GM19438 (cell line): ENCODE measurements at regions not wholly inside any gene's neighbourhood (a gene's known extent, or its start where the extent isn't known, plus 50 kb on each side); places are given as distances from the start of the nearest gene placed in this dataset.
"Not testable (repeated sequence)": the region's sequence is repeated elsewhere in the genome, so short reads cannot be mapped to it uniquely, and the experiment has no call there.

Experiments used
- ATAC-seq: cut with Tn5 transposase; IDR thresholded peaks from one replicate; pipeline ENCODE4 v1.9.1; 2021; ENCODE audit warnings: low read depth; ENCODE audit not compliant: unreplicated experiment

- no peak for ATAC-seq
These were observed 269.0 kb downstream of the GOLGA6L6 start for GRCh38 chr15:20272422-20273184.

DNA sequence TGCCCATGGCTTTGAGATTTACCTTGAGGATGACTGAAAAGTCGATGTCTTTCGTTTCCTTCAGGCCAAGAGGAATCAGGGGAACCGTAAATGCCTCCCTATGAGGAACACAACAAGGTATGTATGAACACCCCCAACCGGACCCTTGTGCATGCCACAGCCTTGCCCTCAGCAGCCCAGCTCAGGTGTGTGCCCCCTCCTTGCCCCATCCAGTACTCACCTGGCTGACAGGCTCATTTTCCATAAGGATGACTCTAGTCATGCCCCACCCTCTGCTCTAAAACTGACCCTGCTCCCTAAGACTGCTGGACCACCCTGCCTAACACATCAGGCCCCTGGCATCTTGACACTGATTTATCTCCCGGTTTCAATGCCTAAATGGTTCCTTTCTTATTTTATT is 270.0 kb downstream of the GOLGA6L6 start:
- ATAC-seq, result no peak

DNA sequence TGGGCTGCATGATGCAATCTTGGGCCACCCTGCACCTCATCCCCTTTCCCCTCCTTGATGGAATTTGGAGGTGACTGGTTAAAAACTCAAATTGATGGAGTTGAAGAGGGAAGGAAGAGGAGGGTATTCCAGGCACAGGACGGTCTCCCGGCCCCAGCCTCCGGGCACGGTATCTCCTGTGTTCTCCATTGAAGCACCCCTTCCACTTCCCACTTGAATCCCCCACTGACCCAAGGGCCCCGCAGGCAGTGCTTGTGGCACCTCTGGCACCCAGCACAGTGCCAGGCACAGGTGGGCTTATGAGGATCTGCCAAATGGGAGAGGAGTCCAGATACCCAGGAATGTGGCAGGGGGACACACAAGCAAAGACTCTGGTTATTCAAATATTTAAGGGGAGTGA is 271.6 kb downstream of the GOLGA6L6 start:
- ATAC-seq, result not testable (repeated sequence)

- ATAC-seq, result not testable (repeated sequence)
These were observed 273.6 kb downstream of the GOLGA6L6 start for GRCh38 chr15:20267996-20268395.

DNA sequence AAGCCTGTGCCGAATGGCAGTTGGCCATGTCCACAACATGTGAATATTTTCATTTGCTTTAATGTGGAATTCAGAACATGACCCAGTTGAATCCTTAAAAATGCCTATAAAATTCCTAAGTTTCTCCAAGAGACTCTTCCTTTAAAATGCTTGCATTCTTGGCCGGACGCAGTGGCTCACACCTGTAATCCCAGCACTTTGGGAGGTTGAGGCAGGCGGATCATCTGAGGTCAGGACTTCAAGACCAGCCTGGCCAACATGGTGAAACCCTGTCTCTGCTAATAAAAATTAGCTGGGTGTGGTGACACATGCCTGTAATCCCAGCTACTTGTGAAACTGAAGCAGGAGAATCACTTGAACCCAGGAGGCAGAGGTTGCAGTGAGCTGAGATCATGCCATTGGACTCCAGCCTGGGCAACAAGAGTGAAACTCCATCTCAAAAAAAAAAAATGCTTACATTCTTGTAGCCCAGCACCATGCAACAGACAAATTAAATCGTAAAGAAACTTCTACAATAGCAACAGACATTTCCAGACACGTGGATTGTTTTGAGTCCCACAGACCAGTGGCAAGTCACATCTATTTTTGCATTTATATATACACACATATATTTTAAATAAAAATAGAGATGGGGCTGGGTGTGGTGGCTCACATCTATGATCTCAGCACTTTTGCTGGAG is 274.4 kb downstream of the GOLGA6L6 start:
- not testable (repeated sequence) for ATAC-seq

DNA sequence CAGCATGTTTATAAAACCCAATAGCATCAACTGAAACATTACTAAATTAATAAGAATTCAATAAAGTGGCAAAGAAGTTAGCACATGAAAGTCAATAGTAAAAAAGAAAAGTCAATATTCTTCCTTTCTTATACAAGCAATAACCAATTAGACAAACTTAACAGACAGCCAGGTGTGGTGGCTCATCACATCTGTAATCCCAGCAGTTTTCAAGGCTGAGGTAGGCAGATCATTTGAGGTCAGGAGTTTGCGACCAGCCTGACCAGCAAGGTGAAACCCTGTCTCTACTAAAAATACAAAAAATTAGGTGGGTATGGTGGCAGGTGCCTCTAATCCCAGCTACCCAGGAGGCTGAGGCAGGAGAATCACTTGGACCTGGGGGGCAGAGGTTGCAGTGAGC is 275.9 kb downstream of the GOLGA6L6 start:
- ATAC-seq, result not testable (repeated sequence)

DNA sequence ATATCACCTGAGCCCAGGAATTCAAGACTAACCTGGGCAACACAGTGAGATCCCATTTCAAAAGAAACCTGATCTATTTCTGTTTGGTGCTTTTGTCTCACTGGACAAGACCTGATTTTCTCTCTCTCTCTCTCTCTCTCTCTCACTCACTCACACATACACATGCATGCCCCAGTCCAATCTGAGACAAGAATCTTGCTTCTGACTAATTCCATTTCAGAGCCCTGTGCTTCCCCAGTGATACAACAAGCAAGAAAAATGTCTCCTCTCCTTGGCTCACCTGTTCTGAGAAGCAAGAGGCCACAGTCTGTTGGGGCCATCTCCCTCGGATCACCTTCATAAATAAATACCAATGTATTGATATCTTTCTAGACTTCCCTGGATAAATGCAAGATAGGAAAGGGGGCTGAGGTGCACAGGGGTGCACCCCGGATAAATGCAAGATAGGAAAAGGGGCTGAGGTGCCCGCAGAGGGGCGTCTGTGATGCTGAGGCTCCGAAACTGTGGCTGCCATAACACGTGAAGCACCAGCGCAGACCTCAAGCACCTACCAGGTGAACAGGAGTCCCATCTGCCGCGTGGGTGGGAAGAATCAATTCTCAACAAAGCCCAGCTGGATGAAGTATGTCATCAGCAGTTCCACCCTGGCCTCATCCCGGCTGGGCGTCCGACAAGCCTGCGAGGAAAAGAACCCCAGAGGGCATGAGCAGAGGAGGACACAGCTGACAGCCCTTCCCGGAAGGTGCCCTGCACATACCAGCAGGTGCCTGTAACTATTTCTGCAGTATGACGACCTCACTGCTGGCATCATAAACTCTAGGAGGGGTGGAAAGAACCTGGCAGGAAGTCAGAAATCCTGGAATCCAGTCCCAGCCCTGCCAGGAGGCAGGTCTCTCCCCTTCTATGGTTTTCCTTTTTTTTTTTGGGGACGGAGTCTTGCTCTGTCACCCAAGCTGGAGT is 280.0 kb downstream of the GOLGA6L6 start:
- ATAC-seq, result not testable (repeated sequence)

DNA sequence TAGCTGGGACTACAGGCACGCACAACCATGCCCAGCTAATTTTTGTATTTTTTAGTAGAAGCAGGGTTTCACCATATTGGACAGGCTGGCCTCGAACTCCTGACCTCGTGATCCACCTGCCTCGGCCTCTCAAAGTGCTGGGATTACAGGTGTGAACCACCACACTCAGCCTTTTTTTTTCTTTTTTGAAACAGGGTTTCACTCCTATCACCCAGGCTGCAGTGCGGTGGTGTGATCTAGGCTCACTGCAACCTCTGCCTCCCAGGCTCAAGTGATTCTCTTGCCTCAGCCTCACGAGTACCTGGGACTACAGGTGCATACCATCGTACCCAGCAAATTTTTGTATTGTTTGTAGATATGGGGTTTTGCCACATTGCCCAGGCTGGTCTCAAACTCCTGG is 280.9 kb downstream of the GOLGA6L6 start:
- ATAC-seq, result not testable (repeated sequence)

- not testable (repeated sequence) for ATAC-seq
These were observed 281.9 kb downstream of the GOLGA6L6 start for GRCh38 chr15:20259559-20260190.

DNA sequence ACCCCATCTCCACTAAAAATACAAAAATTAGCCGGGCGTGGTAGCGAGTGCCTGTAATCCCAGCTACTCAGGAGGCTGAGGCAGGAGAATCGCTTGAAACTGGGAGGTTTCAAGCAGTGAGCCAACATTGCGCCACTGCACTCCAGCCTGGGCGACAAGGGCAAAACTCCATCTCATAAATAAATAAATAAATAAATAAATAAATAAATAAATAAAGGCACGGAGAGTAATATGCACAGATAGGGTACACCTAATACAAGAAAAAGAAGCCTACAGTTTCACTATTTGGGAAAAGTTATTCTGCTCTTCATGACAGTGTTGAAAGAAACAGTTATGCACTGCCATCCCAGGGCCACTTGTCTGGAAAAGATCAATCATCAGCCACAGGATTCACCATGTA is 285.2 kb downstream of the GOLGA6L6 start:
- not testable (repeated sequence) for ATAC-seq

- not testable (repeated sequence) for ATAC-seq
These were observed 286.0 kb downstream of the GOLGA6L6 start for GRCh38 chr15:20255641-20256040.

DNA sequence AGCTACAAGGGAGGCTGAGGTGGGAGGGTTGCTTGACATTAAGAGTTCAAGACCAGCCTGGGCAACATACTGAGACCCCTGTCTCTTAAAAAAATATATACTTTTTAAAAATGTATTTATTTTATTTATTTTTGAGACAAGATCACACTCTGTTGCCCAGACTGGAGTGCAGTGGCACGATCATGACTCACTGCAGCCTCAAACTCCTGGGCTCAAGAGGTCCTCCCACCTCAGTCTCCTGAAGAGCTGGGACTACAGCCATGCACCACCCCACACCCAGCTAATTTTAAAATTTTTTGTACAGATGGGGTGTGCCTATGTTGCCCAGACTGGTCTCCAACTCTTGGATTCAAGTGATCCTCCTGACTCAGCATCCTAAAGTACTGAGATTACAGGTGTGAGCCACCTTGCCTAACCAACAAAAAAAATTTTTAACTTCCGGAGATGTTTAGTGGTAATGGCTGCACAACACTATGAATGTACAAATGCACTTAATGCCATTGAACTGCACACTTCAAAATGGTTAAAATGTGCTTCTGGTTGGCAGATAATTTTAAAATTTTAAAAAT is 288.5 kb downstream of the GOLGA6L6 start:
- ATAC-seq, result not testable (repeated sequence)

- ATAC-seq, result not testable (repeated sequence)
These were observed 289.6 kb downstream of the GOLGA6L6 start for GRCh38 chr15:20252040-20252439.

DNA sequence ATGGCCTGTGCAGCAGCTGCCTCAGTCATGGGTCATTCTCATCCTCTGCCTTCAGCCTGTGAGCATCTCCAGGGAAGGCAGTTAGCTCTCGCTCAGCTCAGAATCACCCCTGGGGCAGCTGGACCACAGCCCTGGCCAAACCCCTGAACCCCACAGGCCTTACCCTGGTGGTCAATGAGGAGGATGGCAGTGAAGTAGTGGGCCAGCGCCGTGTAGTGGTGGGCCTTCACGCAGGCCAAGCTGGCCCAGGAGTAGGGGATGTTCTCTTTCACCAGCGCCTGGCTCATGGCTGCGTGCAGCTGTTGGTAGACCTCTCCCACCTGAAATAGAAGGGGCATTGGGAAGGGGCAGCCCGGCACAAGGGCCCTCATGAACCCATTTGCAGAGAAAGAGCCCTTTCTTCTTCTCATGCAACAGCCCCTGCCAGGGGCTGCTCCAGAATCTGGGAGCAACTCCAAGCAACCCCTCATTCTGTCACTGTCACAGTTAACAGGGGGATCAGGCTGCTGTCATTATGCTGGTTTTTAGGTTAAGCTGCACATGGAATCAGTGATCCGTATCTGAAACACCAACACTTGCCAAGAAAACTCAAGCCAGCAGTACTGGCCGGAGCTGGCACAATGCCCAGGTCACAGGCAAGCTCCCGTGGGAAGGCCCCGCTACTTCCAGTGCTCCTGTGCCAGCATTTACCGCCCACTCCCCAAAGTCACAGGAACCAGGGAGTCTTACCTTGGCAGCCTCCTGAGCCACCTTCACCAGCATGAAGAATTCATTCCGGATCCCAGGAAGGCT is 290.2 kb downstream of the GOLGA6L6 start:
- not testable (repeated sequence) for ATAC-seq

DNA sequence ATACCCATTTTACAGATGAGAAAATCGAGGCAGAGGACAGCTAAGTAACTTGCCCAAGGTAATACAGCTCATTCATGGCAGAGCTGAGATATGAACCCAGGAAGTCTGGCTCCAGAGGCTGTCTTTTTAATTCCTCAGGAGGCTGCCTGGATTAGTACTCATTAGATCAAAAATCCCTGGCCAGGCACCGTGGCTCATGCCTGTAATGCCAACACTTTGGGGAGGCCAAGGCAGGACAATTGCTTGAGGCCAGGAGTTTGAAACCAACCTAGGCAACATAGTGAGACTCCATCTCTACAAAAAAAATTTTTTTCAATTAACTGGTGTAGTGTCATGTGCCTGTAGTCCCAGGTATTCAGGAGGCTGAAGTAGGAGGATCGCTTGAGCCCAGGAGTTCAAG is 291.4 kb downstream of the GOLGA6L6 start:
- not testable (repeated sequence) for ATAC-seq

- not testable (repeated sequence) for ATAC-seq
These were observed 292.0 kb downstream of the GOLGA6L6 start for GRCh38 chr15:20249677-20249970.

- ATAC-seq, result not testable (repeated sequence)
These were observed 293.2 kb downstream of the GOLGA6L6 start for GRCh38 chr15:20248434-20248833.

DNA sequence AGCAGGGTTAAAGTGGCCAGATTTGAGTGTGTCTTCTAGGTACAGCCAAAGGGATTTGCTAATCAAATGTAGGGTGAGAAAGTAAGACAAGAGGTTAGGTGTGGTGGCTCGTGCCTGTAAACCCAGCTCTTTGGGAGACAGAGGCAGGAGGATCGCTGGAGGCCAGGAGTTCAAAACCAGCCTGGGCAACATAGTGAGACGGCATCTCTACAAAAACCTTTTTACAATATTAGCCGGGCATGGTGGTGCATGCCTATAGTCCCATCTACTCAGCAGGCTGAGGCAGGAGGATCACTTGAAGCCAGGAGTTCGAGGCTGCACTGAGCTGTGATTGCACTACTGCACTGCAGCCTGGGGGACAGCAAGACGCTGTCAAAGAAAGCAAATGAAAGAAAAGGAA is 294.5 kb downstream of the GOLGA6L6 start:
- not testable (repeated sequence) for ATAC-seq

DNA sequence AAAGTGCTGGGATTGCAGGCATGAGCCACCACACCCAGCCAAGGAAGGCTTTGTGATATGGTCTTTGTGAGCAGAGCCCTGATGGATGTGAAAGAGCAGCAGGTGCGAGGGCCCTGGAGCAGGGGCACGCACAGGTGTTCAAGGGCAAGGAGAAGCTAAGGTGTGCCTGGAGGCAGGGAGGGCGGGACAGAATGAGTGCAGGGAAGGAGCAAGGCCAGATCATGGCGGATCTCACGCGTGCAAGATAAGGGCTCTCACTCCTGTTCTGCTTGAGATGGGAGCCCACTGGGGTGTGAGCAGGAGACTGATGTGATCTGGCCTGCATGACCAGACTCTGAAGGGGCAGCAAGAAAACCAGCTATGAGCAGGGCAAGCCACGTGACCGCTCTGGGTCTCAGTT is 295.0 kb downstream of the GOLGA6L6 start:
- not testable (repeated sequence) for ATAC-seq
